KMS-11 (cell line): ENCODE measurements at regions not wholly inside any gene's neighbourhood (a gene's known extent, or its start where the extent isn't known, plus 50 kb on each side); places are given as distances from the start of the nearest gene placed in this dataset.

Experiments
- H2AFZ ChIP-seq: fragments of 200-600 bp; sonication (generic); 2 replicates; pipeline ENCODE4 v1.6.1; 2016; ENCODE audit warnings: antibody characterized with exemption, mixed run types, low read depth
- H3K27ac ChIP-seq: fragments of 200-600 bp; sonication (generic); 2 replicates; pipeline ENCODE4 v1.6.1; 2016; ENCODE audit warnings: mild to moderate bottlenecking, mixed run types
- H3K27me3 ChIP-seq: fragments of 200-600 bp; sonication (generic); 2 replicates; pipeline ENCODE4 v1.6.1; 2017; ENCODE audit warnings: mild to moderate bottlenecking, low read depth, mixed run types, moderate library complexity; ENCODE audit not compliant: insufficient read depth
- H3K36me3 ChIP-seq: fragments of 200-600 bp; sonication (generic); 2 replicates; pipeline ENCODE4 v1.6.1; 2017; ENCODE audit warnings: mild to moderate bottlenecking, mixed run types; ENCODE audit not compliant: insufficient read depth
- H3K4me1 ChIP-seq: fragments of 200-600 bp; sonication (generic); 2 replicates; pipeline ENCODE4 v1.6.1; 2016; ENCODE audit warnings: mild to moderate bottlenecking, low read depth, mixed run types; ENCODE audit not compliant: poor library complexity, severe bottlenecking
- H3K4me2 ChIP-seq: fragments of 200-600 bp; sonication (generic); 2 replicates; pipeline ENCODE4 v1.7.0; 2016; ENCODE audit warnings: mild to moderate bottlenecking, mixed run types
- H3K4me3 ChIP-seq: fragments of 200-600 bp; sonication (generic); IDR thresholded peaks from 2 replicates; pipeline ENCODE4 v1.6.1; 2017; ENCODE audit warnings: low read depth, low read length, mixed read lengths; ENCODE audit not compliant: insufficient read depth
- H3K79me2 ChIP-seq: fragments of 200-600 bp; sonication (generic); 2 replicates; pipeline ENCODE4 v1.6.1; 2016; ENCODE audit warnings: low read depth, mixed run types; ENCODE audit not compliant: insufficient read depth
- H3K9ac ChIP-seq: fragments of 200-600 bp; sonication (generic); 2 replicates; pipeline ENCODE4 v1.6.1; 2016; ENCODE audit warnings: mild to moderate bottlenecking, mixed run types
- H4K20me1 ChIP-seq: fragments of 200-600 bp; sonication (generic); 2 replicates; pipeline ENCODE4 v1.6.1; 2016; ENCODE audit warnings: mild to moderate bottlenecking, mixed run types; ENCODE audit not compliant: insufficient read depth
- CTCF ChIP-seq: fragments of 200-600 bp; sonication (generic); conservative IDR thresholded peaks from 2 replicates; pipeline ENCODE4 v1.6.1; 2017; ENCODE audit warnings: low read depth, mild to moderate bottlenecking, antibody characterized with exemption, low read length, moderate library complexity, mixed read lengths

DNA sequence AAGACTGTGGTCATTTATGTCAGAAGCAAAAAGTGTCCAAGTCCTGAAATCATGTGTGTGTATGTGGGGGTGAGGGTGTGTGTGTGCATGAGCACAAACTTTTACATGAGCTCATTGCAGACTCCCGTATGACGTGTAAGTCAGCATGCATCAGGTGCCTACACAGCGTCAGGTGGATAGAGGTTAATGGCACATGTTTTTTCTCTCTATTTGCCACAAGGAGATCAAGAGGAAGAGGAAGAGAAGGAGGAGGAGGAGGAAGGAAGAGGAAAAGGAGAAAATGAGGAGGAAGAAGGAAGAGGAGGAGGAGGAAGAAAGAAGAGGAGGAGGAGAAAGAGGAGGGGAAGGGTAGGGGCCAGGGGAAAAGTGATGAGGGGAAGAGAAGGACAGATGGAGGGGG is 178.0 kb upstream of the DYNLRB2 start:
- Histone ChIP-seq H3K4me2 (no peak overlapping the region), H2AFZ (no peak overlapping the region), H3K27ac (no peak overlapping the region), H4K20me1 (no peaks in the 10 kb centered on the region), H3K27me3 (no peaks in the 10 kb centered on the region), H3K36me3 (no peaks in the 10 kb centered on the region), H3K9ac (no peak overlapping the region), H3K79me2 (no peaks in the 10 kb centered on the region), H3K4me1 (peaks cover 22% of the 10 kb centered on the region), H3K4me3 (no peak overlapping the region)
- TF ChIP-seq CTCF, result no peak

GRCh38 chr16:80356365-80356764 is 184.4 kb upstream of the DYNLRB2 start:
- no peak overlapping the region for H2AFZ ChIP-seq
- peaks cover under 1% of the 10 kb centered on the region for H3K4me1 ChIP-seq
- TF ChIP-seq CTCF, result no peak
- no peaks in the 10 kb centered on the region for H4K20me1 ChIP-seq
- no peak overlapping the region for H3K27ac ChIP-seq
- no peaks in the 10 kb centered on the region for H3K79me2 ChIP-seq
- no peak overlapping the region for H3K4me2 ChIP-seq
- no peaks in the 10 kb centered on the region for H3K36me3 ChIP-seq
- no peak overlapping the region for H3K4me3 ChIP-seq
- H3K9ac ChIP-seq, result no peak overlapping the region
- H3K27me3 ChIP-seq, result no peaks in the 10 kb centered on the region

GRCh38 chr16:80355335-80355734 is 185.5 kb upstream of the DYNLRB2 start:
- no peak for TF ChIP-seq CTCF
- Histone ChIP-seq H3K9ac (no peak overlapping the region), H2AFZ (no peak overlapping the region), H3K27ac (no peak overlapping the region), H3K4me1 (peaks cover 11% of the 10 kb centered on the region), H3K36me3 (no peaks in the 10 kb centered on the region), H3K4me3 (no peak overlapping the region), H3K79me2 (no peaks in the 10 kb centered on the region), H4K20me1 (no peaks in the 10 kb centered on the region), H3K4me2 (no peak overlapping the region), H3K27me3 (no peaks in the 10 kb centered on the region)

DNA sequence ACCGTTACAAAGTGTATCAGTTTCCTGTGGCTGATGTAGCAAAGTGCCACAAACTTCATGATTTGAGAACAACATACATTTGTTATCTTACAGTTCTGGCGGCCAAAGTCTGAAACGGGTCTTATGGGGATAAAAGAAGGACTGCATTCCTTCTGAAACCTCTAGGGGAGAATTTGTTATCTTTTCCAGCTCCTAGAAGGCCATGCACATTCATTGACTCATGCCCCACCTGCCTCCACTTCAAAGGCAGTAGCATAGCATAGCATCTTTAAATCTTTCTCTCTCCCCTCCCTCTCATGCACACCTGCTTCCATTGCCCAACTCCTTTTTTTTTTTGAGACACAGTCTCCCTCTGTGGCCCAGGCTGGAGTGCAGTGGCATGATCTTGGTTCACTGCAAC is 190.7 kb upstream of the DYNLRB2 start:
- no peak for TF ChIP-seq CTCF
- Histone ChIP-seq H4K20me1 (no peaks in the 10 kb centered on the region), H3K27ac (no peak overlapping the region), H3K4me3 (no peak overlapping the region), H3K27me3 (no peaks in the 10 kb centered on the region), H3K4me1 (peaks cover 60% of the 10 kb centered on the region), H3K79me2 (no peaks in the 10 kb centered on the region), H3K4me2 (peak overlapping the region; percentile 18; the same call in 1 of the 2 replicates), H3K9ac (no peak overlapping the region), H2AFZ (no peak overlapping the region), H3K36me3 (no peaks in the 10 kb centered on the region)
